ENCODE measurements at regions not wholly inside any gene's neighbourhood (a gene's known extent, or its start where the extent isn't known, plus 50 kb on each side); places are given as distances from the start of the nearest gene placed in this dataset.

GRCh38 chr1:234862360-234862943, 252.5 kb upstream of the IRF2BP2 start:
- TF ChIP-seq CTCF (IDR thresholded peaks at IDR 0.05; ENCODE audit: partially characterized antibody, unreplicated experiment), result no peak
- H3K4me3 Mint-ChIP-seq (ENCODE audit: unreplicated experiment), result no peak overlapping the region

GRCh38 chr1:234861761-234862160, 251.8 kb upstream of the IRF2BP2 start:
- H3K9me3 Mint-ChIP-seq (ENCODE audit: unreplicated experiment), result peaks cover 4% of the 10 kb centered on the region
- H3K4me3 Mint-ChIP-seq (ENCODE audit: unreplicated experiment), result no peak overlapping the region
- H3K36me3 Mint-ChIP-seq (ENCODE audit: unreplicated experiment), result peaks cover 4% of the 10 kb centered on the region
- peaks cover 3% of the 10 kb centered on the region for H3K27me3 Mint-ChIP-seq (ENCODE audit: unreplicated experiment)
- no peak overlapping the region for H3K27ac Mint-ChIP-seq (ENCODE audit: unreplicated experiment)
- DNase-seq, result no peak
- no peak for TF ChIP-seq CTCF (IDR thresholded peaks at IDR 0.05; ENCODE audit: partially characterized antibody, unreplicated experiment)
- H3K4me1 Mint-ChIP-seq (ENCODE audit: low read depth, unreplicated experiment), result peaks cover 19% of the 10 kb centered on the region

More at GRCh38 chr1:234862360-234862943, 252.5 kb upstream of the IRF2BP2 start:
- peaks cover 19% of the 10 kb centered on the region for H3K4me1 Mint-ChIP-seq (ENCODE audit: low read depth, unreplicated experiment)
- no peak for DNase-seq
- peaks cover 4% of the 10 kb centered on the region for H3K9me3 Mint-ChIP-seq (ENCODE audit: unreplicated experiment)
- H3K27me3 Mint-ChIP-seq (ENCODE audit: unreplicated experiment), result peaks cover 6% of the 10 kb centered on the region
- H3K36me3 Mint-ChIP-seq (ENCODE audit: unreplicated experiment), result peaks cover 4% of the 10 kb centered on the region
- peak overlapping the region; percentile 82 for H3K27ac Mint-ChIP-seq (ENCODE audit: unreplicated experiment)

GRCh38 chr1:234861024-234861620, 251.1 kb upstream of the IRF2BP2 start:
- no peak overlapping the region for H3K27ac Mint-ChIP-seq (ENCODE audit: unreplicated experiment)
- H3K9me3 Mint-ChIP-seq (ENCODE audit: unreplicated experiment), result peaks cover 2% of the 10 kb centered on the region
- peaks cover 3% of the 10 kb centered on the region for H3K27me3 Mint-ChIP-seq (ENCODE audit: unreplicated experiment)
- DNase-seq, result no peak
- no peak overlapping the region for H3K4me3 Mint-ChIP-seq (ENCODE audit: unreplicated experiment)
- peaks cover 4% of the 10 kb centered on the region for H3K36me3 Mint-ChIP-seq (ENCODE audit: unreplicated experiment)
- TF ChIP-seq CTCF (IDR thresholded peaks at IDR 0.05; ENCODE audit: partially characterized antibody, unreplicated experiment), result no peak
- peaks cover 14% of the 10 kb centered on the region for H3K4me1 Mint-ChIP-seq (ENCODE audit: low read depth, unreplicated experiment)

- Mint-ChIP-seq H3K4me1 (ENCODE audit: low read depth, unreplicated experiment) (peaks cover 10% of the 10 kb centered on the region), H3K27ac (ENCODE audit: unreplicated experiment) (no peak overlapping the region), H3K9me3 (ENCODE audit: unreplicated experiment) (no peaks in the 10 kb centered on the region), H3K4me3 (ENCODE audit: unreplicated experiment) (no peak overlapping the region), H3K36me3 (ENCODE audit: unreplicated experiment) (no peaks in the 10 kb centered on the region), H3K27me3 (ENCODE audit: unreplicated experiment) (no peaks in the 10 kb centered on the region)
- TF ChIP-seq CTCF (IDR thresholded peaks at IDR 0.05; ENCODE audit: partially characterized antibody, unreplicated experiment), result no peak
- no peak for DNase-seq
Observed at GRCh38 chr1:234858722-234859121, 248.7 kb upstream of the IRF2BP2 start.

DNA sequence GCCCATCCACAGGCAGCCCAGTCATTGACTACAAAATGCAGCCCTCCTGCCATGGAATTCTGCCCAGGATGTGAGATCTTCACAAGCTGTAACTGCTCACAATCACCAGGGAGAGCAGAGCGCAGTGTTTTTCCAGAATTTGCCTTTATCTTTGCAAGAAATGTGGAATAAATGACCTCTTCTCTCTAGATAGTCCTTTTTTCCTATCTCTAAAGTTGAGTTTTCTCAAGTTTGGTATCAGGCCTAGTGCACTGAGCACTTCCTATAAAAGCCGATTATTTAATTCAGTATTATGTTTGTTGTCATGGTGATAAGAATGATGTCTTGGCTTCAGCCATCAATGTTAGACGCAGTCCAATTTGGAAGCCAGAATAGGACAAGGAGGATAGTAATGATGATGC, 246.9 kb upstream of the IRF2BP2 start:
- peaks cover 4% of the 10 kb centered on the region for H3K27me3 Mint-ChIP-seq (ENCODE audit: unreplicated experiment)
- H3K27ac Mint-ChIP-seq (ENCODE audit: unreplicated experiment), result no peak overlapping the region
- DNase-seq, result no peak
- no peak for TF ChIP-seq CTCF (IDR thresholded peaks at IDR 0.05; ENCODE audit: partially characterized antibody, unreplicated experiment)
- no peaks in the 10 kb centered on the region for H3K36me3 Mint-ChIP-seq (ENCODE audit: unreplicated experiment)
- H3K9me3 Mint-ChIP-seq (ENCODE audit: unreplicated experiment), result peaks cover 5% of the 10 kb centered on the region
- no peak overlapping the region for H3K4me3 Mint-ChIP-seq (ENCODE audit: unreplicated experiment)
- H3K4me1 Mint-ChIP-seq (ENCODE audit: low read depth, unreplicated experiment), result peaks cover 12% of the 10 kb centered on the region
